B cell (primary cell): ENCODE measurements at regions not wholly inside any gene's neighbourhood (a gene's known extent, or its start where the extent isn't known, plus 50 kb on each side); places are given as distances from the start of the nearest gene placed in this dataset.

Experiments
- EZH2 ChIP-seq: IDR thresholded peaks from 2 replicates; pipeline ENCODE4 v1.6.1; 2012; ENCODE audit warnings: borderline replicate concordance, low read depth, mild to moderate bottlenecking, moderate library complexity, low read length; ENCODE audit not compliant: insufficient read depth, poor library complexity, severe bottlenecking
- TF ChIP-seq, protein P1 (sequence below): fragments of 200-600 bp; IDR thresholded peaks from one replicate; pipeline ENCODE4 v1.8.0; 2022; ENCODE audit warnings: antibody characterized with exemption, mild to moderate bottlenecking

DNA sequence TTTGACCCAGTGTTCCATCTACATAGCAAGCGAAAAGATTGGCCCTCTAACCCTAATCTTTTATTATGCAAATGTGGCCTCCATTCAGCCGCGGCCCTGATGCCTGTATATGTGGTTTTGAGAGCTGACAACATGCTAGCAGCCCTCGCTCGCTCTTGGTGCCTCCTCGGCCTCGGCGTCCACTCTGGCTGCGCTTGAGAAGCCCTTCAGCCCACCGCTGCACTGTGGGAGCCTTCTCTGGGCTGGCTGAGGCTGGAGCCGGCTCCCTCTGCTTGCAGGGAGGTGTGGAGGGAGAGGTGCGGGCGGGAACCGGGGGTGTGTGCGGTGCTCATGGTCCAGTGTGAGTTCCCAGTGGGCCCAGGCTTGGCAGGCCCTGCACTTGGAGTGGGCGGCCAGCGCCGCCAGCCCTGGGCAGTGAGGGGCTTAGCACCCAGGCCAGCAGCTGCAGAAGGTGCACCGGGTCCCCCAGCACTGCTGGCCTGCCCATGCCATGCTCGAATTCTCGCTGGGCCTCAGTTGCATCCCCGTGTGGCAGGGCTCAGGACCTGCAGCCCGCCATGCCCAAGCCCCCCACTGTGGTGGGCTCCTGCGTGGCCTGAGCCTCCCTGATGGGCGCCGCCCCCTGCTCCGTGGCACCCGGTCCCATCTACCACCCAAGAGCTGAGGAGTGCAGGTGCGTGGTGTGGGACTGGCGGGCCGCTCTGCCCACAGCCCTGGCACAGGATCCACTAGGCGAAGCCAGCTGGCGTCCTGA is 757.5 kb upstream of the CTNND2 start:
- TF ChIP-seq, protein P1, sequence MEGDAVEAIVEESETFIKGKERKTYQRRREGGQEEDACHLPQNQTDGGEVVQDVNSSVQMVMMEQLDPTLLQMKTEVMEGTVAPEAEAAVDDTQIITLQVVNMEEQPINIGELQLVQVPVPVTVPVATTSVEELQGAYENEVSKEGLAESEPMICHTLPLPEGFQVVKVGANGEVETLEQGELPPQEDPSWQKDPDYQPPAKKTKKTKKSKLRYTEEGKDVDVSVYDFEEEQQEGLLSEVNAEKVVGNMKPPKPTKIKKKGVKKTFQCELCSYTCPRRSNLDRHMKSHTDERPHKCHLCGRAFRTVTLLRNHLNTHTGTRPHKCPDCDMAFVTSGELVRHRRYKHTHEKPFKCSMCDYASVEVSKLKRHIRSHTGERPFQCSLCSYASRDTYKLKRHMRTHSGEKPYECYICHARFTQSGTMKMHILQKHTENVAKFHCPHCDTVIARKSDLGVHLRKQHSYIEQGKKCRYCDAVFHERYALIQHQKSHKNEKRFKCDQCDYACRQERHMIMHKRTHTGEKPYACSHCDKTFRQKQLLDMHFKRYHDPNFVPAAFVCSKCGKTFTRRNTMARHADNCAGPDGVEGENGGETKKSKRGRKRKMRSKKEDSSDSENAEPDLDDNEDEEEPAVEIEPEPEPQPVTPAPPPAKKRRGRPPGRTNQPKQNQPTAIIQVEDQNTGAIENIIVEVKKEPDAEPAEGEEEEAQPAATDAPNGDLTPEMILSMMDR = no peak
- TF ChIP-seq EZH2 = no peak
